GM12865 (cell line): ENCODE measurements at regions not wholly inside any gene's neighbourhood (a gene's known extent, or its start where the extent isn't known, plus 50 kb on each side); places are given as distances from the start of the nearest gene placed in this dataset.
A peak's percentile ranks its signal among the peaks of the same experiment; 100 is the strongest.

Experiments used
- DNase-seq: peaks from one replicate; pipeline ENCODE4 v3.0.0; 2010; ENCODE audit warnings: low read depth
- H3K4me3 ChIP-seq: 2 replicates; pipeline ENCODE4 v1.5.1; 2011; ENCODE audit warnings: mild to moderate bottlenecking, low read depth, low read length, control low read depth
- TF ChIP-seq, protein P1 (sequence below): IDR thresholded peaks from 2 replicates; pipeline ENCODE4 v1.5.1; 2011; ENCODE audit warnings: low read length, control low read depth, low read depth, inconsistent platforms; ENCODE audit not compliant: insufficient read depth; ENCODE audit errors: missing control alignments

DNA sequence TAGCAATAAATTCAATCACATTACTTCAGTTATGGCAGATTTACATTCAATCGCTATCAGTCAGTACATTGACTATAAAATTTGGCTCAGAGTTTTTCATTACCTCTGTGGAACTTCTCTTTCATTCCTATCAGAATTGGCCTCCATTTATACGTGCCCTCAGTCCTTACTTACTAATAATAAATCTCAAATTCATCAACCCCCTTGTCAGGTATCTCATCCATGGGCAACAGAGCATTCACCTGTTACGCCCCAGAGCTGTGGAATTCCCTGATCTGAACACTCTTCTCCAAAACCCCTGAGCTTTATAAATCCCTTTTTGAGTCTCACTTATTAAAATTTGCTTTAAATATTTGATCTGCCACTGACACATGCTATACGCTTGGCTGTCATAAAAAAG is 492.9 kb downstream of the GBE1 start:
- TF ChIP-seq, protein P1, sequence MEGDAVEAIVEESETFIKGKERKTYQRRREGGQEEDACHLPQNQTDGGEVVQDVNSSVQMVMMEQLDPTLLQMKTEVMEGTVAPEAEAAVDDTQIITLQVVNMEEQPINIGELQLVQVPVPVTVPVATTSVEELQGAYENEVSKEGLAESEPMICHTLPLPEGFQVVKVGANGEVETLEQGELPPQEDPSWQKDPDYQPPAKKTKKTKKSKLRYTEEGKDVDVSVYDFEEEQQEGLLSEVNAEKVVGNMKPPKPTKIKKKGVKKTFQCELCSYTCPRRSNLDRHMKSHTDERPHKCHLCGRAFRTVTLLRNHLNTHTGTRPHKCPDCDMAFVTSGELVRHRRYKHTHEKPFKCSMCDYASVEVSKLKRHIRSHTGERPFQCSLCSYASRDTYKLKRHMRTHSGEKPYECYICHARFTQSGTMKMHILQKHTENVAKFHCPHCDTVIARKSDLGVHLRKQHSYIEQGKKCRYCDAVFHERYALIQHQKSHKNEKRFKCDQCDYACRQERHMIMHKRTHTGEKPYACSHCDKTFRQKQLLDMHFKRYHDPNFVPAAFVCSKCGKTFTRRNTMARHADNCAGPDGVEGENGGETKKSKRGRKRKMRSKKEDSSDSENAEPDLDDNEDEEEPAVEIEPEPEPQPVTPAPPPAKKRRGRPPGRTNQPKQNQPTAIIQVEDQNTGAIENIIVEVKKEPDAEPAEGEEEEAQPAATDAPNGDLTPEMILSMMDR, result no peak
- H3K4me3 ChIP-seq, result no peak overlapping the region
- no peak for DNase-seq

DNA sequence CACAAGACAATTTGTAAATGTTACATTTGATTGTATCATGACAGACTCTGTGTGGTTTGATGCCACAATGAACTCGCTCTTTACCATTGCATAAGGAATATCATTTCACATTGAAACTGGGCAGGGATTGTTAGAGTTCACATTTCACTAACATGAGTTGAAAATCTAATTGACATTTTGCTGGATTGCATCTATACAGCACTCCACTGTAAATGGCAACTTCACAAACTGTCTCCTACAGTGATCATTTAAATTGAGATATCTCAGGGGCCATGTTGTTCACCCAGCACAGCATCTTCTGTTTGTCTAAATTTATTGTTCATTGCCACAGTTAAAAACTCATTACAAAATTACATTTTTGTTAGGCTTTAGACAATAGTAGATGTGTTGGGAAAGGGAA is 499.4 kb downstream of the GBE1 start:
- no peak overlapping the region for H3K4me3 ChIP-seq
- TF ChIP-seq, protein P1, result no peak
- no peak for DNase-seq

DNA sequence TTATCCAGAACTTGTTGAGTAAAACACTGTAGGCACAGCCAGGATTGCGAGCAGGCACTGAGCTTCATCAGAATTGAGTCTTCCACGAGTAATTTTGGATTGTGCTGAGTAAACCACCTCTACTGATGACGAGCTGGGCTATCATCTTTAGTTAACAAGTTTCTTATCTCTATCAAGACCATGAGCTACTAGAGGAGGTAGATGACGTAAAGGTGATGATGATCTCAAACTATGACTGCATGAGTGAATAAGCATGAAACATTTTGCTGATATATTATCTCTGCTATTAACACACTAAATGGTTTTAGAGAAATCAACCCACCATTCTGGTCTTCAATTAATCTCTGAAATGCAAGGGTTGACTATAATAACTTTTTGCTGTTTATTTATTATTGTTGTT is 506.0 kb downstream of the GBE1 start:
- DNase-seq, result no peak
- TF ChIP-seq, protein P1, result no peak
- H3K4me3 ChIP-seq, result no peak overlapping the region

DNA sequence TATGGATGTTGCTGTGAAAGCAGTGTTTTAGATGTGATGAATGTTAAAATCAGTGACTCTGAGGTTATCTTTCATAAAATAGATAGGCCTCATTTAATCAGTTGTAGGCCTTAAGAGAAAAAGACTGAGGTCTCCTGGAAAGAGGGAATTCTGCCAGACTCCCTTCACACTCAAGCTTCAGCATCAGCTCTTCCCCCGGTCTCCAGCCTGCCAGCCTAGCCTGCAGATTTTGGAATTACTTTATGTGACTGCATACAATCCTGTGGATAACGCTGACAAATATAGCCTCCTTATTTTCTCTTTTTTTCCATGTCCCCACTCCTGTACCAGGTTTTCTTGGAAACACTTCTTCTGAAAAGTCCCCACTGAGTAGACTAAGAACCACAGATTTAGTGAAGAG is 510.3 kb downstream of the GBE1 start:
- H3K4me3 ChIP-seq, result no peak overlapping the region
- DNase-seq, result no peak
- TF ChIP-seq, protein P1, result no peak

DNA sequence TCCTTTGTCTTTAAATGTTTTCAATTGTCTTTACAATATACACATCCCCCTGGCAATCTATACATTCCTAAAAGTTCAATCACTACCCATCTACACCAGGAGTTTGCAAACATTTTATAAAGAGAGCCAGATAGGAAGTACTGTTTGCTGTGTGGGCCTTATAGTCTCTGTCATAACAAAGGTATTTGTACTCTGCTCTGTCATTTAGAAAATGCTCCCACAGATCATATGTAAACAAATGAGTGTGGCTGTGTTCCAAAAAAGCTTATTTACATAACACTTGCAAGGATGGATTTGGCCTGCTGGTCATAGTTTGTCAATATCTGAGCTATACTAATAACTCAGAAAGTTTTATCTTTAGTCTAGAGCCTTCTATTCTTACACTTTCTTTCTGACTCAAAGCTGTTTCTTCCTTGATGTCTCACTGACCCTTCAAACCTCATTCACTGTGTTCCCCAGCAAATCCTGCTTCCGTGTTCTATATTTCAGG is 511.9 kb downstream of the GBE1 start:
- DNase-seq, result peak; percentile 10
- no peak overlapping the region for H3K4me3 ChIP-seq
- TF ChIP-seq, protein P1, result no peak

DNA sequence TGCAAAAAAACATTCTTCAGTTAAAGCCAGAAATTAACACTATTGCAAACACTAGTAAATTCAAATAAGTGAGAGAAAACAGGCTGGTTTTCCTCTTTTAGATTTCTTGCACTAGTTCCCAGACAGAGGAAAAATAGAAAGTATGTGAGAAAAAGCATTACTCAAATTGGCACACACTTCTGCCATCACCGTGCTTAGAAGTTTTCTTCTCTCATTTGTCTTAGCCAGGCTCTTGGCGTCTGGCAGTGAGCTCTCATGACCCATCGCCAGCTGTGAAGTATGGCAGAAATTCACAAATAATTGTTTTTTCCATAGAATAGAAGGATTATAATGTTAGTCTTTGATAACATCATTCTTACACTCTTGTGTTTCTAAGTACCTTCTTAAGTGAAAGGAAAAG is 515.9 kb downstream of the GBE1 start:
- no peak overlapping the region for H3K4me3 ChIP-seq
- no peak for DNase-seq
- TF ChIP-seq, protein P1, result no peak

DNA sequence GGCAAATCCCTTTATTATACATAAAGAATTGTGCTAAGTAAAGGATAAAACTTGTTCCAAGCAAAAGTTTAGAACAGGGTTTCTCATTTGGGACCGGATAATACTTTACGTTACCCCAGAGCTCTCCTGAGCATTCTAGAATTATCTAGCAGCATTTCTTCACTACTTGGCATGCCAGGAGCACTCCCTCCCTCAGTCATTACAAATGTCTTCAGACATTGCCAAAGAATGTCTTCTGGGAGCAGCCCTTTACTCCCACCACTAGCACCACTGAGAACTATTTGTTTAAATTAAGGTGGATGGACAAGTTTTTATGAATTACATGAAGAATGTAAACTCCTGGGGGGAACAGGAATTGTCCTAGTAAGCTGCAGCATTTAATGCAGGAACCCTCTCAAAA is 516.4 kb downstream of the GBE1 start:
- no peak overlapping the region for H3K4me3 ChIP-seq
- TF ChIP-seq, protein P1, result no peak
- DNase-seq, result no peak
